HEK293T (cell line): ENCODE measurements at regions not wholly inside any gene's neighbourhood (a gene's known extent, or its start where the extent isn't known, plus 50 kb on each side); places are given as distances from the start of the nearest gene placed in this dataset.

Experiments used
- NFRKB ChIP-seq: fragments of 450-650 bp; IDR thresholded peaks from 2 replicates; pipeline ENCODE4 v1.6.1; 2016; ENCODE audit warnings: mild to moderate bottlenecking, moderate library complexity
- ZNF384 ChIP-seq: fragments of 450-650 bp; IDR thresholded peaks from 2 replicates; pipeline ENCODE4 v1.6.1; 2016

DNA sequence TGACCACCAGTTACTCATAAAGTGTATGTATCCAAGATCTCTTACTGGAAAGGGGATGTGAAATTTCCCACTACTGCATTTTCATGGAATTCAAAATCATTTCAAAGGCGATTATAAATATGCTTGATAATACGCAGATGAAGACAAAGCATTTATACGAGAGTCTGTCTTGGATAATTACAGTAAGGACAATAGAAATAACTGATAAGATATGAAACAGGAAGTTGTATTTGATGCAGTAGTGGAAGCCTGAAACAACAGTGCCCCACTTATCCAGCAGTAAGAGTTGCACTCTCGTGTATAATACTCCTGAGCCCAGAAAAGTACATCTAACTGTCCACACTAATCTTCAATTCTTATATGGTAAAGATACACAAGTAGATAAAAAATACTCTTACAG is 188.7 kb upstream of the POU5F2 start:
- TF ChIP-seq NFRKB (no peak), ZNF384 (no peak)
